ENCODE measurements at regions not wholly inside any gene's neighbourhood (a gene's known extent, or its start where the extent isn't known, plus 50 kb on each side); places are given as distances from the start of the nearest gene placed in this dataset.
"Not testable (repeated sequence)": the region's sequence is repeated elsewhere in the genome, so short reads cannot be mapped to it uniquely, and the experiment has no call there.

DNA sequence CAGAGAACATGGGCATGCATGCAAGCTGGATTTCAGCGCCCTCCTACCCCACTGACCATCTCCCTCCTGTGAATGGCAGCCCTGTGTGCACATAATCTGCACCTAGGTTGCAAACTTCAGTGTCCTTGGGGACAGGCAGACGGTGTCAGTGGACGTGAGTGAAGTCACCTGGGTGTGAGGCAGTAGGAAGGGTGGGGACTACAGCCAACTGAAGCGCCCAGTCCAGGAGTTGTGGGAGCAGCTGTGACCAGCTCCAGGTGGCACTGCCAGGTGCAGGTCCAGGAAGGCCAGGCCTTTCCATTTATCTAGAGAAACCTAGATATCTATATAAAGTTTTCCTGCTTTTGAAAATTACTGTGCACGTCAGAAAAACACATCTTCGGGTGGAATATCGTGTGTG is 152.3 kb downstream of the BCL2L11 start:
- not testable (repeated sequence) for H3K4me1 ChIP-seq (ENCODE audit: control insufficient read depth in 1 of 2, insufficient read depth in 1 of 2, low read depth in 1 of 2, low read length in 1 of 2); H3K27me3 ChIP-seq; H3K4me3 ChIP-seq (ENCODE audit: low read depth in 1 of 2, low read length in 1 of 2); H3K9me3 ChIP-seq; H3K36me3 ChIP-seq; H3K27ac ChIP-seq

DNA sequence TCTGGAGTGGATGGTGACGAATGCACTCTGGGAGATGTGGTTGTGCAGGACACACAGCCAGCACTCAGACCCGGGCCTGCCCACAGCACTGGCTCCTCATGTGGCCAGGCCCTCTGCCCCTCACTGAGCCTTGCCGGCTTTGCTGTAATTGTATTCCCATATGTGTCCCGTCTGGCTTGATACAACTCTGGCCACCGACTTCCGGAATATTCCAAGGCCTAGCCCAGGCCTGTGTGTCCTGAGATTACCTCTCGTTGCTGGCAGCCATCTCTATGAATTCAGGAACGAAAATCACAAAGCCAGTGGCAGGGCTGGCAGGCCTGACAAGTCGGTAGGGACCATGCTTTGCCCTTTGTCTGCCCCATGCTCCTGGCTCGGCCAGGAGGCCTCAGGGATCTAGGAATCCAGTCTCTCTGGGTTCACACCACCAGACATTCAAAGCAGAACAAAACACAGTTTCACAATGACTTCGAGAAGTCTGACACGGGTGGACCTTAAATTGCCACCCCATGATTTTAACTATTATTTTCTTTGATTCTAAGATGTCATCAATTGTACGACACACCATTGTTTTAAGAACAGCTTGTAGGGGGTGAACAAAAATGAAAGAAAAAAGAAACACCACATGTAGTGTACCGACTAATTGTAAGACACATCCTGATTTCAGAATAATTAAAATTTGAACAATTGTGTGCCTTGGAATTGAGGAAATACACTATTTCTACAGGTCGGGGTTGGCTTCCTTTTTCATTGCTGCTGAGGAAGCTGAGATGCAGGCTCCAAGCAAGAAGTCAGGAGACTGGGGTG is 154.5 kb downstream of the BCL2L11 start:
- H3K4me3 ChIP-seq (ENCODE audit: low read depth in 1 of 2, low read length in 1 of 2); H3K9me3 ChIP-seq; H3K36me3 ChIP-seq; H3K27ac ChIP-seq; H3K27me3 ChIP-seq; H3K4me1 ChIP-seq (ENCODE audit: control insufficient read depth in 1 of 2, insufficient read depth in 1 of 2, low read depth in 1 of 2, low read length in 1 of 2): not testable (repeated sequence)

DNA sequence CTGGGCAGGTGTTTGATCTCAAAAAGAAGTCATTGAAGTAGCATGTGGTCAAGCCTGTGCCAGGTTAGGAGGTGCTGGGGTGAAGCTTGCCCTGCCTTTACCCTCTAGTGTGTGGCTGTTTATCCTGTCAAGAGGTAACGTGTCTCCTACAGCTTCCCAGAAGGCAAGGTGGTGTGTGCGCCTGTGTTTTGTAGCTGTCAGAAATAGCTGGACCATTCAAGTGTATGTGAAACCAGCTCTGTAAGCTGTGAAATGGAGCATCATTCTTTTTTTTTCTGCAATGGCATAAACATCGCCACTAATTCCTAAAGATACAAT is 155.1 kb downstream of the BCL2L11 start:
- not testable (repeated sequence) for H3K27ac ChIP-seq; H3K4me1 ChIP-seq (ENCODE audit: control insufficient read depth in 1 of 2, insufficient read depth in 1 of 2, low read depth in 1 of 2, low read length in 1 of 2); H3K27me3 ChIP-seq; H3K4me3 ChIP-seq (ENCODE audit: low read depth in 1 of 2, low read length in 1 of 2); H3K36me3 ChIP-seq; H3K9me3 ChIP-seq

DNA sequence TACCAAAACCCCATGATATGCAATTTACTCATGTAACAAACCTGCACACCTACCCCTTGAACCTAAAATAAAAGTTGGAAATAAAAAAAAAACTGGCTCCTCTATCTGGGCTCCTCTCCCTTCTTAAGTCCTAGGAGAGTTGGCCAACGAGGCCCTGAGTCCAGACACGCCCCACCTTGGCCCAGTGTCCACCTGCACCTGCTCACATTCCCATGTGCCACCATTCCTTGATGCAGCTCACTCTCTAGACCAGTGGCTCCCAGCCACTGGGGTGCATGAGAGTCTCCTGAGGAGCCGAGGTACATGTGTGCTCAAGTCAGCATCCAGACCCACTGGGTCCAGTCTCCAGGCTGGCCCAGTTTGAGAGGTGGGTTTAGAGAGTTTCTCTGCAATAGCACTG is 157.4 kb downstream of the BCL2L11 start:
- not testable (repeated sequence) for H3K9me3 ChIP-seq; H3K4me1 ChIP-seq (ENCODE audit: control insufficient read depth in 1 of 2, insufficient read depth in 1 of 2, low read depth in 1 of 2, low read length in 1 of 2); H3K27ac ChIP-seq; H3K4me3 ChIP-seq (ENCODE audit: low read depth in 1 of 2, low read length in 1 of 2); H3K36me3 ChIP-seq; H3K27me3 ChIP-seq

- H3K27ac ChIP-seq; H3K27me3 ChIP-seq; H3K36me3 ChIP-seq; H3K9me3 ChIP-seq; H3K4me1 ChIP-seq (ENCODE audit: control insufficient read depth in 1 of 2, insufficient read depth in 1 of 2, low read depth in 1 of 2, low read length in 1 of 2); H3K4me3 ChIP-seq (ENCODE audit: low read depth in 1 of 2, low read length in 1 of 2): not testable (repeated sequence)
These were observed 160.1 kb downstream of the BCL2L11 start for GRCh38 chr2:111280709-111281286.

DNA sequence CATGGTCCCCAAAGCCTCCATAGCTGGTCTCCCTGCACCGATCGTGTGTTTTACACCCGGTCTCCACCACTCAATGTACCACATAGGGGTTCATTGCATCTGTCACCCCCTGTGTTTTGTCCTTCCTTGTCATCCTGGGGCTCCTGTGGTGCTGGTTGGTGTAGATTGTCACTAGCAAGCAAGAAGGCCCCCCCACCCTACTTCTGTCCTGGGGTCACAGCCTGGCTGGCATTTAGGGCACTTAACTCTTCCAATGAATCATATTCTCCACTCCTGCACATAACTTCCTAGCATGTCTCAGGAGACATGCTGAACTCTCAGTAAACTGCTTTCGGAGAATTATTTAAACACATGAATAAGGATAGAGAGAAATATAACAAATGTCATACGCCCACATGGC is 161.4 kb downstream of the BCL2L11 start:
- not testable (repeated sequence) for H3K4me1 ChIP-seq (ENCODE audit: control insufficient read depth in 1 of 2, insufficient read depth in 1 of 2, low read depth in 1 of 2, low read length in 1 of 2); H3K27me3 ChIP-seq; H3K4me3 ChIP-seq (ENCODE audit: low read depth in 1 of 2, low read length in 1 of 2); H3K27ac ChIP-seq; H3K9me3 ChIP-seq; H3K36me3 ChIP-seq

DNA sequence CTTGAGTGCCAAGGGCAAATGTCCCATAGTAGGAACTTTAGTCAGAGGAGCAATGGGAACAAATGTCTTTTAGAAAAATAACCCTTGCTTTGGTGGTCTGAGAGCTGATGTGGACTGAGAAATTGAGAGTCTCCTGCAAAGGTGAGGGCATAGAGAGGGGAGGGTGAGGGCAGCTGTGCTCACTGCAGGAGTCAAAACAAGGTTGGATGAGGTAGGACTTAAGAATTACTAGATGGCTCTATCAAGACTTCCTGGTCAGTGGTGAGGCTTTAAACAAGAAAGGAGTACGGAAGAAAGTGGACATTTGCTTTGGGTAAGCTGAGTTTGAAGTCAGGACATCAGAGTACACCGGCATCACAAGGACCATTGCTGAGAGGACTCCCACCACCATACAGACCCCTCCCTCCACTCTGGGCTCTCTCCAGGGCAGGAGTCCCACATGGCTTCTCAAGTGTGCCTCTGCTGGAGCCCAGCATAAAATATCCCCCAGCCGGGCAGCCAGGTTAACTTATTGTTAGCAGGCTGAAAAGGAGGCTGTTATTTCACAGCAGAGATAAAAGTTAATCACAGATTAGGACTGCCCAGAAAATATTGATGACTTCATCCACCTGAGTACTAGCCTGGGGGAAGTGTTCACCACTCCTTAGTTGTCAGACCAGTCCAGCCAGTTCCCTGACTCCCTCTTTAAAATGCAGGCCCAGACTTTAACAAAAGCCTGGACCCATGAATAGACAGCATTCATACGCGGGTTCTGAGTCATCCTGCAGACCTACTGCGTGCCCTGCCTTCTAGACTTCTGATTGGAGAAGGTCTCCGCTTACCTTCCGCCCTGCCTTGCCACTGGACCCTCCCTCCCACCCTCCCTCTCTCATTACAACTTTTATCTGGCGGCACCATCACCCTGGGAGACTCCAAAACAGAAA is 167.2 kb downstream of the BCL2L11 start:
- not testable (repeated sequence) for H3K27ac ChIP-seq; H3K27me3 ChIP-seq; H3K36me3 ChIP-seq; H3K9me3 ChIP-seq; H3K4me3 ChIP-seq (ENCODE audit: low read depth in 1 of 2, low read length in 1 of 2); H3K4me1 ChIP-seq (ENCODE audit: control insufficient read depth in 1 of 2, insufficient read depth in 1 of 2, low read depth in 1 of 2, low read length in 1 of 2)

DNA sequence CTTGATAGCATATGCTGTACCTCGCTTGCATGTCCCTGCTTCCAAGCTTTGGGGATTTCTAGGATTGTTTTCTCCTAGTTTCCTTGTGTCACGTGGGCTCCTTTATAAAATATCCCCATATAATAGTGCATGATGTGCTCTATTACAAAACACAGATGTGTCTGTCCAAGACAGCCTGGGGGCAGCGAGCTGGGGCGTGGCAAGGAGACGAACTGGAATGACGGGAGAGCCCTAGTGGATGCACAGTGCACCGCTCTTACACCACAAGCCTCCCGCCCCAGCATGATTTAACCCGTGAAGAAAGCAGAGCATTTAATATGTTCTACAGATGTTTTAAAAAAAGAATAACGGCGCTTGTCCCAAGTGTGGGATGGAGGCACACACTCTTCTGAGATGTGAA is 169.7 kb downstream of the BCL2L11 start:
- not testable (repeated sequence) for H3K27me3 ChIP-seq; H3K36me3 ChIP-seq; H3K4me3 ChIP-seq (ENCODE audit: low read depth in 1 of 2, low read length in 1 of 2); H3K4me1 ChIP-seq (ENCODE audit: control insufficient read depth in 1 of 2, insufficient read depth in 1 of 2, low read depth in 1 of 2, low read length in 1 of 2); H3K9me3 ChIP-seq; H3K27ac ChIP-seq

- H3K27ac ChIP-seq; H3K36me3 ChIP-seq; H3K4me3 ChIP-seq (ENCODE audit: low read depth in 1 of 2, low read length in 1 of 2); H3K4me1 ChIP-seq (ENCODE audit: control insufficient read depth in 1 of 2, insufficient read depth in 1 of 2, low read depth in 1 of 2, low read length in 1 of 2); H3K27me3 ChIP-seq; H3K9me3 ChIP-seq: not testable (repeated sequence)
These were observed 170.9 kb downstream of the BCL2L11 start for GRCh38 chr2:111291566-111291965.

GRCh38 chr2:111292232-111292968 is 171.7 kb downstream of the BCL2L11 start:
- H3K27ac ChIP-seq; H3K4me1 ChIP-seq (ENCODE audit: control insufficient read depth in 1 of 2, insufficient read depth in 1 of 2, low read depth in 1 of 2, low read length in 1 of 2); H3K9me3 ChIP-seq; H3K36me3 ChIP-seq; H3K27me3 ChIP-seq; H3K4me3 ChIP-seq (ENCODE audit: low read depth in 1 of 2, low read length in 1 of 2): not testable (repeated sequence)

DNA sequence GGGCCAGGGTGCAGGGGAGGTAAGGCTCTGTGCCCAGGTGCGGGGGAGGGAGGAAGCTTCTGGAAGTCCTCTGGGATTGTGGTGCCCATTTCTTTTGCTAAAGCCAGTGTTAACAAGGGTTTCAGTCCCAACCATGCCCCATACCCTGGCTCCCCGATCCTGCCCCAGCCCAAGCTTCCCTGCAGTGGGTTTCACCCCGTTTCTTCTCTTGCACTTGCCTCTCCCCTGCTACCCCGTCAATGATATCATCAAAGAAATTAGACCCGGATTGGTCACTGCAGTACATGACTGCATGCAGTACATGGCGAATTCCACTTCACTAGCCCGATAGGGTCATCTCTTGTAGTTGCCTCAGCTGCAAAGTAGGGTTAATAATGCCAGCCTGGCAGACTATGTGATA is 174.0 kb downstream of the BCL2L11 start:
- H3K27me3 ChIP-seq; H3K27ac ChIP-seq; H3K9me3 ChIP-seq; H3K36me3 ChIP-seq; H3K4me3 ChIP-seq (ENCODE audit: low read depth in 1 of 2, low read length in 1 of 2); H3K4me1 ChIP-seq (ENCODE audit: control insufficient read depth in 1 of 2, insufficient read depth in 1 of 2, low read depth in 1 of 2, low read length in 1 of 2): not testable (repeated sequence)

DNA sequence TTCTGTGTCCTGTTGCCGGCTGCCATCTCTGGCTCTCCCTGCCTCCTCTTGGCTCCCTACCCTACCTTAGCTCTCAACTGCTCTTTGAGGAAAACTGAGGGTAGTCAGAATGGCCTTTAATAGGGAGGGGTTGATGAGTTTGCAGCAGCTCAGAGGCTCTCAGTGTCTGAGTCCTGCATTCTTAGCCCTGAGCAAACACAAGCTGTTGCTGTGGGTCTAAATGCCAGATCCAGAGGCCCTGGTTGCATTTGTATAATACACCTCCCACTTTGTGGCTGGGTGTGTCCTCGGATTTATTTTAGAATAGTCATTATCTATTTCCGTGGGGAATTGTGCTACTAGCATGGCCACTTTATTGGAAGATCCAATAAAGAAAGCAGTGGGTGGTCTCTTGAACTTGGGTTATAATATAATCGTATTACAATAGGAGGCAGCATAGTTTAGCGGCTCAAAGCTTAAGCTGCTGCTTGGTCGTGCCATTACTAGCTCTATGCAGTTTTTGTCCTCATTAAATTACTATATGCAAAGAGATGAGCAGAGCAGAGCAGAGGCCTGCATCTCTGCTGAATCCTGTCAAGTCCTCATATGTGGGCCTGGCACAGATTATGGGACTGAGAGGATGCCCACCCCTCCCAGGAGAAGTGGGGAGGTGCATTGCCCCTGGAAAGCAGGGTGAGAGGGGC is 175.5 kb downstream of the BCL2L11 start:
- H3K36me3 ChIP-seq; H3K4me1 ChIP-seq (ENCODE audit: control insufficient read depth in 1 of 2, insufficient read depth in 1 of 2, low read depth in 1 of 2, low read length in 1 of 2): not testable (repeated sequence)

DNA sequence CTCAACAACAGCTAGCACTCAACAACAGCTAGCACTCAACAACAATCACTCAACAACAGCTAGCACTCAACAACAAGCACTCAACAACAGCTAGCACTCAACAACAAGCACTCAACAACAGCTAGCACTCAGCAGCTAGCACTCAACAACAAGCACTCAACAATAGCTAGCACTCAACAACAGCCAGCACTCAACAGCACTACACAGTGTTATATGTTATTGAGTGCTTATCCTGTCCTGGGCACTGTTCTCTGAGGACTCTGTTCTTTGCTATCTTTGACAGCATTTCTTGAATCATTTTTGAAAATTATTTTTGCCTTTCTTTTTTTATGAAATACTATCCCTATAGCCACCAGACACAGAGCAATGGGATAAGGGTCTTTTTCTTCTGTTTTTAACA is 176.4 kb downstream of the BCL2L11 start:
- not testable (repeated sequence) for H3K27ac ChIP-seq; H3K36me3 ChIP-seq; H3K4me1 ChIP-seq (ENCODE audit: control insufficient read depth in 1 of 2, insufficient read depth in 1 of 2, low read depth in 1 of 2, low read length in 1 of 2); H3K27me3 ChIP-seq; H3K4me3 ChIP-seq (ENCODE audit: low read depth in 1 of 2, low read length in 1 of 2); H3K9me3 ChIP-seq

More for the DNA sequence above, 175.5 kb downstream of the BCL2L11 start:
- H3K27ac ChIP-seq; H3K9me3 ChIP-seq; H3K4me3 ChIP-seq (ENCODE audit: low read depth in 1 of 2, low read length in 1 of 2); H3K27me3 ChIP-seq: not testable (repeated sequence)

All from neutrophil (primary cell).